ENCODE measurements at regions not wholly inside any gene's neighbourhood (a gene's known extent, or its start where the extent isn't known, plus 50 kb on each side); places are given as distances from the start of the nearest gene placed in this dataset.

DNA sequence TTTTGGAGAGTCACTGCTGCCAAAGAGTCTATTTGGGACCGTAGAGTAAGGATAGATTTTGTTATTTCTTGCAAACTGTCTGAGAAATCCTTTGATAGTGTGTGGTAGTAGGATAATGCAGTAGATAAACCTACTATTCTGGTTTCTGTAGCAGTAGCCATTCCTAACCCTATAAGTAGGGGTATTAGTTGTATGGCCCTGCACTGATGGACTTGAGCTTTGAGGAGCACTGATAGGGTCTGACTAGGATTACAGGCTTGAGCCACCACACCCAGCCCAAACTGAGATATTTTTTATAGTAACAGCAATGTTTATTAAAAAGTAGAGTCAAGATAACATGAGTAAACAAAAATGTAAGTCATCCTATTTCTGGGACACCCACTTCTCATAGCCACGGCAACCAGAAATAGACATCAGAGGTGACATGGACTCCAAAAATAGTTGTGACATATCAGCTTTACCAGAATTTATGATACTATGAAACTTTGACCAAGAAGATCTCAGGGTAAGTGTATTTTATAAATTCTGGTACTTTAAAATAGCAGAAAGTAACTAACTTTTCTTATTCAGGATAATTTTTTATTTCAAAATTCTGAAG lies 479.1 kb downstream of the SUCLA2 start:
- Mint-ChIP-seq H3K36me3 (no peaks in the 10 kb centered on the region), H3K4me1 (no peaks in the 10 kb centered on the region), H3K4me3 (no peak overlapping the region), H3K27ac (no peak overlapping the region), H3K27me3 (peaks cover 0 to 9% (median 8%) of the 10 kb centered on the region in 5 donors), H3K9me3 (peaks cover 0 to 3% (median 0%) of the 10 kb centered on the region in 11 donors)
- Histone ChIP-seq H3K36me3 (ENCODE audit: control insufficient read depth in 2 of 3, insufficient read depth in 3 of 3, low read length in 3 of 3) (no peaks in the 10 kb centered on the region), H3K27ac (ENCODE audit: low read depth, low read length) (no peak overlapping the region), H3K9me3 (ENCODE audit: control insufficient read depth in 2 of 3, low read length in 3 of 3) (no peaks in the 10 kb centered on the region), H3K4me3 (ENCODE audit: low read length) (no peak overlapping the region), H3K4me1 (ENCODE audit: control insufficient read depth in 2 of 2, insufficient read depth in 2 of 2, low read length in 2 of 2) (no peaks in the 10 kb centered on the region), H3K27me3 (ENCODE audit: control insufficient read depth in 2 of 2, insufficient read depth in 2 of 2, low read length in 2 of 2) (no peaks in the 10 kb centered on the region)
- CTCF ChIA-PET, result no interaction called here
- intact Hi-C loops (cut with micrococcal nuclease), result no loop called here
- no peak for ATAC-seq
- POLR2A ChIA-PET, result no interaction called here
- DNase-seq, result no peak

DNA sequence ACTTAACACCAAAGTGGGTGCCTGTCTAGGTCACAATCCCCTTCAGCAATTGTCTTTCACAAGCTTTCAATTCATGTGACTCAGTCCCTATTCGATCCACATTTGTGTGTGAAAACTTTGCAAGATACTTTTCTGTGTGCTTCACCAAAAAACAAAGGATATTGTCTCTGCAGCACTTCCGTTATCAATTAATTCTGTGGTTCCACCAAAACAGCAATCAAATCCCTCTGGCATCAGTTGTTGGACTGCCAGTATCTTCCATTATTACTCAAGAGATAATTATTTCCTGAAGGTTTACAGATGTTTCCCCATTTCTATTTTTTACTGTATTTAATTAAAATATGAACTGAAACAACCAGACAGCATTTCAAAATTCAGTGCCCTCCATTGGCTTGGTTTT lies 481.4 kb downstream of the SUCLA2 start:
- ChIA-PET CTCF (no interaction called here), POLR2A (no interaction called here)
- Histone ChIP-seq H3K4me1 (ENCODE audit: control insufficient read depth in 2 of 2, insufficient read depth in 2 of 2, low read length in 2 of 2) (no peaks in the 10 kb centered on the region), H3K27ac (ENCODE audit: low read depth, low read length) (no peak overlapping the region), H3K9me3 (ENCODE audit: control insufficient read depth in 2 of 3, low read length in 3 of 3) (no peaks in the 10 kb centered on the region), H3K4me3 (ENCODE audit: low read length) (no peak overlapping the region), H3K36me3 (ENCODE audit: control insufficient read depth in 2 of 3, insufficient read depth in 3 of 3, low read length in 3 of 3) (no peaks in the 10 kb centered on the region), H3K27me3 (ENCODE audit: control insufficient read depth in 2 of 2, insufficient read depth in 2 of 2, low read length in 2 of 2) (no peaks in the 10 kb centered on the region)
- Mint-ChIP-seq H3K9me3 (peaks cover 0 to 9% (median 3%) of the 10 kb centered on the region in 11 donors), H3K4me1 (no peaks in the 10 kb centered on the region), H3K36me3 (no peaks in the 10 kb centered on the region), H3K27ac (no peak overlapping the region), H3K4me3 (no peak overlapping the region), H3K27me3 (peaks cover 0 to 9% (median 2%) of the 10 kb centered on the region in 5 donors)
- ATAC-seq, result no peak
- intact Hi-C loops (cut with micrococcal nuclease), result no loop called here
- no peak for DNase-seq

- intact Hi-C loops (cut with micrococcal nuclease), result no loop called here
- Histone ChIP-seq H3K9me3 (ENCODE audit: control insufficient read depth in 2 of 3, low read length in 3 of 3) (no peaks in the 10 kb centered on the region), H3K27ac (ENCODE audit: low read depth, low read length) (no peak overlapping the region), H3K27me3 (ENCODE audit: control insufficient read depth in 2 of 2, insufficient read depth in 2 of 2, low read length in 2 of 2) (no peaks in the 10 kb centered on the region), H3K4me1 (ENCODE audit: control insufficient read depth in 2 of 2, insufficient read depth in 2 of 2, low read length in 2 of 2) (no peaks in the 10 kb centered on the region), H3K4me3 (ENCODE audit: low read length) (no peak overlapping the region), H3K36me3 (ENCODE audit: control insufficient read depth in 2 of 3, insufficient read depth in 3 of 3, low read length in 3 of 3) (no peaks in the 10 kb centered on the region)
- ChIA-PET POLR2A (no interaction called here), CTCF (no interaction called here)
- H3K4me1 Mint-ChIP-seq, result no peaks in the 10 kb centered on the region
- DNase-seq (no peak), ATAC-seq (no peak)
- H3K4me3 Mint-ChIP-seq, result no peak overlapping the region
- H3K27me3 Mint-ChIP-seq, result peaks cover 0 to 9% (median 0%) of the 10 kb centered on the region in 5 donors
- H3K9me3 Mint-ChIP-seq, result peaks cover 0 to 10% (median 5%) of the 10 kb centered on the region in 11 donors
- no peak overlapping the region for H3K27ac Mint-ChIP-seq
- no peaks in the 10 kb centered on the region for H3K36me3 Mint-ChIP-seq
Measured at GRCh38 chr13:47518530-47518929, 482.5 kb downstream of the SUCLA2 start.

DNA sequence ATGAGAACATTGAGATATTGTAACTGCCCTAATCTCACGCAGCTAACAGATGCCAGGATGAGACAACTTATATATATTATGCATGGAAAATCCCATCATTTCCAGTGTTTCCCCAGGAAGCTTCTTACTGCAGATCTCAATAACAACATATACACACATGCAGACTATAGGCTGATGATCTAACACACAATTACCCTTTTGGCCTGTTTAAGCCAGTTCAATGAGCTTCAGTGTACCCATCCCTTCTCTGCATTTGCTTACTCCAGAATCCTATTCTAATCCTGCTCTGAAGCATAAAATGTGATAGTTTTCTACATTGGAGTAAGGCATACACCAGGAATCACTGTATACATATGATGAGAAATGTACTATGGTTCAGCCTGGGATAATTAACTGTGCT lies 489.4 kb downstream of the SUCLA2 start:
- ATAC-seq, result no peak
- H3K4me1 Mint-ChIP-seq, result no peaks in the 10 kb centered on the region
- H3K27ac ChIP-seq (ENCODE audit: low read depth, low read length), result no peak overlapping the region
- H3K9me3 ChIP-seq (ENCODE audit: control insufficient read depth in 2 of 3, low read length in 3 of 3), result no peaks in the 10 kb centered on the region
- no peaks in the 10 kb centered on the region for H3K36me3 ChIP-seq (ENCODE audit: control insufficient read depth in 2 of 3, insufficient read depth in 3 of 3, low read length in 3 of 3)
- POLR2A ChIA-PET, result no interaction called here
- H3K27me3 ChIP-seq (ENCODE audit: control insufficient read depth in 2 of 2, insufficient read depth in 2 of 2, low read length in 2 of 2), result no peaks in the 10 kb centered on the region
- no peak overlapping the region for H3K27ac Mint-ChIP-seq
- no peaks in the 10 kb centered on the region for H3K4me1 ChIP-seq (ENCODE audit: control insufficient read depth in 2 of 2, insufficient read depth in 2 of 2, low read length in 2 of 2)
- no peak overlapping the region for H3K4me3 ChIP-seq (ENCODE audit: low read length)
- no peak for DNase-seq
- intact Hi-C loops (cut with micrococcal nuclease), result no loop called here
- no peaks in the 10 kb centered on the region for H3K36me3 Mint-ChIP-seq
- H3K4me3 Mint-ChIP-seq, result no peak overlapping the region
- CTCF ChIA-PET, result no interaction called here
- H3K27me3 Mint-ChIP-seq, result peaks cover 0 to 11% (median 0%) of the 10 kb centered on the region in 5 donors
- peaks cover 0 to 10% (median 4%) of the 10 kb centered on the region in 11 donors for H3K9me3 Mint-ChIP-seq

DNA sequence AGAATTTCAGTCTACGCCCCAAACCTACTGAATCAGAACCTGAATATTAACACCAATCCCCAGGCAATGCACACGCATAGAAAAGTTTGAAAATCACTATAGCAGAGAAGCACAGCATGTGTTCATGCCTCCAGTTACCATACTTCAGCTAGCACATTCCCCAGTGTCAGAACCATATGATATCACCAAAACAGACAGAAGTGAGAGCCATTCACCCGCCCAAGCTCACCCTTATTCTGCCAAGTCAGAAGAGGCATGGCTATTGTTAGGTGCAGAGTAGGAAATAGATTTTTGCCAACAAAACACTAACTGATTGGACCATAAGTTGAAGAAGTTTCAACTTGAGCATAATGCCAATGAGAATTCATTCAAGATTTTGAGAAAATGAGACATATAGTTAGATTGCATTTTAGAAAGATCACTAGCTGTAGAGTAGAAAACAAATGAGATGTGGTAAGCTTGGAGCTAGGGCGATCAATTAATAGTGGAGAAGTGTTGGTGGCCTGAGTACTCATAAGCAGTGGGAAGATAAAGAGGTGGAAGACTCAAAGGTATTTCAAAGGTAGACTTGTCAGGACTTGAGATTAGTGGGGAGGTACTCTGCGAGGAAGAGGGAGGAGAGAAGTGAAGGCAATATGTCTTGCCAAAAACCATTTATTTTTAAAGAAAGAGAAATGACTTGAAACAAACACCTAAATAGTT lies 492.4 kb downstream of the SUCLA2 start:
- Histone ChIP-seq H3K27me3 (ENCODE audit: control insufficient read depth in 2 of 2, insufficient read depth in 2 of 2, low read length in 2 of 2) (no peaks in the 10 kb centered on the region), H3K4me3 (ENCODE audit: low read length) (no peak overlapping the region), H3K4me1 (ENCODE audit: control insufficient read depth in 2 of 2, insufficient read depth in 2 of 2, low read length in 2 of 2) (no peaks in the 10 kb centered on the region), H3K27ac (ENCODE audit: low read depth, low read length) (no peak overlapping the region), H3K36me3 (ENCODE audit: control insufficient read depth in 2 of 3, insufficient read depth in 3 of 3, low read length in 3 of 3) (no peaks in the 10 kb centered on the region), H3K9me3 (ENCODE audit: control insufficient read depth in 2 of 3, low read length in 3 of 3) (no peaks in the 10 kb centered on the region)
- no peak overlapping the region for H3K27ac Mint-ChIP-seq
- ATAC-seq (no peak), DNase-seq (no peak)
- no peak overlapping the region for H3K4me3 Mint-ChIP-seq
- H3K4me1 Mint-ChIP-seq, result no peaks in the 10 kb centered on the region
- ChIA-PET CTCF (no interaction called here), POLR2A (no interaction called here)
- H3K27me3 Mint-ChIP-seq, result peaks cover 0 to 6% (median 0%) of the 10 kb centered on the region in 5 donors
- intact Hi-C loops (cut with micrococcal nuclease), result no loop called here
- no peaks in the 10 kb centered on the region for H3K36me3 Mint-ChIP-seq
- H3K9me3 Mint-ChIP-seq, result peaks cover 0 to 4% (median 0%) of the 10 kb centered on the region in 11 donors

- Mint-ChIP-seq H3K4me1 (no peaks in the 10 kb centered on the region), H3K27ac (no peak overlapping the region), H3K9me3 (peaks cover 0 to 5% (median 0%) of the 10 kb centered on the region in 11 donors), H3K4me3 (no peak overlapping the region), H3K27me3 (peaks cover 0 to 13% (median 9%) of the 10 kb centered on the region in 5 donors), H3K36me3 (no peaks in the 10 kb centered on the region)
- H3K9me3 ChIP-seq (ENCODE audit: control insufficient read depth in 2 of 3, low read length in 3 of 3), result no peaks in the 10 kb centered on the region
- DNase-seq (no peak), ATAC-seq (no peak)
- CTCF ChIA-PET, result no interaction called here
- H3K27ac ChIP-seq (ENCODE audit: low read depth, low read length), result no peak overlapping the region
- no peaks in the 10 kb centered on the region for H3K4me1 ChIP-seq (ENCODE audit: control insufficient read depth in 2 of 2, insufficient read depth in 2 of 2, low read length in 2 of 2)
- no peaks in the 10 kb centered on the region for H3K36me3 ChIP-seq (ENCODE audit: control insufficient read depth in 2 of 3, insufficient read depth in 3 of 3, low read length in 3 of 3)
- no peak overlapping the region for H3K4me3 ChIP-seq (ENCODE audit: low read length)
- H3K27me3 ChIP-seq (ENCODE audit: control insufficient read depth in 2 of 2, insufficient read depth in 2 of 2, low read length in 2 of 2), result no peaks in the 10 kb centered on the region
- POLR2A ChIA-PET, result no interaction called here
- intact Hi-C loops (cut with micrococcal nuclease), result no loop called here
Measured at GRCh38 chr13:47503475-47503874, 497.6 kb downstream of the SUCLA2 start.

GRCh38 chr13:47502166-47502565 lies 498.9 kb downstream of the SUCLA2 start:
- no peaks in the 10 kb centered on the region for H3K36me3 Mint-ChIP-seq
- H3K27me3 Mint-ChIP-seq, result peaks cover 0 to 13% (median 11%) of the 10 kb centered on the region in 5 donors
- POLR2A ChIA-PET, result no interaction called here
- intact Hi-C loops (cut with micrococcal nuclease), result no loop called here
- Histone ChIP-seq H3K4me1 (ENCODE audit: control insufficient read depth in 2 of 2, insufficient read depth in 2 of 2, low read length in 2 of 2) (no peaks in the 10 kb centered on the region), H3K9me3 (ENCODE audit: control insufficient read depth in 2 of 3, low read length in 3 of 3) (no peaks in the 10 kb centered on the region), H3K27ac (ENCODE audit: low read depth, low read length) (no peak overlapping the region), H3K36me3 (ENCODE audit: control insufficient read depth in 2 of 3, insufficient read depth in 3 of 3, low read length in 3 of 3) (no peaks in the 10 kb centered on the region), H3K27me3 (ENCODE audit: control insufficient read depth in 2 of 2, insufficient read depth in 2 of 2, low read length in 2 of 2) (no peaks in the 10 kb centered on the region), H3K4me3 (ENCODE audit: low read length) (no peak overlapping the region)
- DNase-seq (no peak), ATAC-seq (no peak)
- no peak overlapping the region for H3K27ac Mint-ChIP-seq
- CTCF ChIA-PET, result no interaction called here
- H3K9me3 Mint-ChIP-seq, result peaks cover 0 to 10% (median 0%) of the 10 kb centered on the region in 11 donors
- no peak overlapping the region for H3K4me3 Mint-ChIP-seq
- peaks cover 0 to 9% (median 0%) of the 10 kb centered on the region in 7 donors for H3K4me1 Mint-ChIP-seq

Data from naive thymus-derived CD4-positive, alpha-beta T cell (primary cell).